ENCODE measurements at regions not wholly inside any gene's neighbourhood (a gene's known extent, or its start where the extent isn't known, plus 50 kb on each side); places are given as distances from the start of the nearest gene placed in this dataset.
"Not testable (repeated sequence)": the region's sequence is repeated elsewhere in the genome, so short reads cannot be mapped to it uniquely, and the experiment has no call there.

GRCh38 chr6:164097551-164098398 lies 683.3 kb downstream of the QKI start:
- Histone ChIP-seq H3K4me1 (peaks cover 22% of the 10 kb centered on the region), H3K36me3 (no peaks in the 10 kb centered on the region), H3K27me3 (no peaks in the 10 kb centered on the region), H3K27ac (no peak overlapping the region), H3K4me3 (no peak overlapping the region), H3K9me3 (replicated peaks) (no peaks in the 10 kb centered on the region)
- DNase-seq: peak in 1 of 2 experiments; percentile 38

- H3K27ac ChIP-seq: no peak overlapping the region
- H3K4me1 ChIP-seq: peaks cover 15% of the 10 kb centered on the region
- H3K36me3 ChIP-seq: no peaks in the 10 kb centered on the region
- H3K4me3 ChIP-seq: no peak overlapping the region
- H3K27me3 ChIP-seq: no peaks in the 10 kb centered on the region
- no peaks in the 10 kb centered on the region for H3K9me3 ChIP-seq (replicated peaks)
- no peak for DNase-seq
These were observed 682.5 kb downstream of the QKI start for GRCh38 chr6:164097056-164097455.

DNA sequence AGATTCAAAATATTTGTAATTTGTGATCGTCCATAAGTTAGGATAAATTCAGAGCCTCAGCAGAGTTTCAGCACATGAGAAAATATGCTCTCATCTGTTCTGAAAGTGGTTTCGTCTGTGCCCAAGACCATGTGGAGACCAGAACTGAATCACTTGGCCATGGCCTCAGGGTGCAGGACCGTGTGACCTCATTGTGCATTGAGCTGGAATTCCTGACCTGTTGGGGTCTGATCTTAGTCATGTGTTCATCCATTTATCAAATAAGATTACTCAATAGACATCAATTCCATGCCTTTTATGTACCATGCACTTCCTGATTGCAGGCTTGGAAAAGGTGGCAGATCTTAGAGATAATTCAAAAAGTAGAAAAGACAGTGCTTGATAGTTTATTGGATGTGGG lies 680.5 kb downstream of the QKI start:
- no peak for DNase-seq
- H3K36me3 ChIP-seq: no peaks in the 10 kb centered on the region
- no peak overlapping the region for H3K4me3 ChIP-seq

DNA sequence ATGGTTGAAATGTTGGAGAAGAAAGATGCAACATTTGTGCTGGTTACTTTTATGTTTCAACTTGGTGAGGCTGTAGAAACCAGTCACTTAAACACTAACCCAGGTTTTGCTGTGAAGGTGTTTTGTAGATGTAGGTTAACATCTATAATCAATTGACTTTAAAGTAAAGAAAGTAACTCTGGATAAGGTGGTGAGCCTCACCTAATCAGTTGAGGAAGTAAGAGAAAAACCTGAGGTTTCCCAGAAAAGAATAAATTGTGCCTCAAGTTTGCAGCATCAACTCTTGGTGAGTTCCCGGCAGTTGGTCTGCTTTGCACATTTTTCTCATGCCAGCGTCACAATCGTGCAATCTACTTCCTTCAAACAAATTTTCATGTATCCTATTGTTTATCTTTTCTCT lies 673.4 kb downstream of the QKI start:
- H3K36me3 ChIP-seq: no peaks in the 10 kb centered on the region
- DNase-seq: no peak
- H3K27me3 ChIP-seq: no peaks in the 10 kb centered on the region
- H3K4me3 ChIP-seq: no peak overlapping the region
- peaks cover 15% of the 10 kb centered on the region for H3K4me1 ChIP-seq
- no peaks in the 10 kb centered on the region for H3K9me3 ChIP-seq (replicated peaks)
- H3K27ac ChIP-seq: no peak overlapping the region

More for the DNA sequence above, 680.5 kb downstream of the QKI start:
- Histone ChIP-seq H3K4me1 (peaks cover 14% of the 10 kb centered on the region), H3K27ac (no peak overlapping the region), H3K27me3 (no peaks in the 10 kb centered on the region), H3K9me3 (replicated peaks) (no peaks in the 10 kb centered on the region)

DNA sequence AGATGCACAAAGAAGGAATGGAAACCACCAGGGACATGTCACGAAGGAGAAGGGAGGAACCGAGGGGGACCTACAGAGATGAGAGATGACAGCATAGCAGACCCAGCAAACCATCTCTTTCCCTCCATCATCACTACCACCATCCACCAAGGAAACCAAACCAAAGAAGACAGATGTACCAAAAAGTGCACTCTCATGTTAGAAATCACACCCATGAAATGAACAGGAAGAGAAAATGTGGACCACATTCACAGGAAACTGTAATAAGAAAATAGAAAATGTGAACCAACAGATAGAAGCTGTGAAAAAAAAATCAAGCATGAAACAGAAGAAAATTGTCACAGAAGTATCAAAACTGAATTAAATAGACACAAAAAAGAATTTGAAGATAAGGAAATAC lies 672.7 kb downstream of the QKI start:
- Histone ChIP-seq H3K36me3 (no peaks in the 10 kb centered on the region), H3K4me1 (peaks cover 15% of the 10 kb centered on the region), H3K27ac (no peak overlapping the region), H3K4me3 (no peak overlapping the region), H3K9me3 (replicated peaks) (no peaks in the 10 kb centered on the region), H3K27me3 (no peaks in the 10 kb centered on the region)
- DNase-seq: no peak

- peak; percentile 68 to 79 for DNase-seq
- Histone ChIP-seq H3K27me3 (no peaks in the 10 kb centered on the region), H3K9me3 (replicated peaks) (no peaks in the 10 kb centered on the region), H3K4me3 (peak overlapping the region; percentile 54), H3K27ac (peak overlapping the region; percentile 91), H3K4me1 (peaks cover 15% of the 10 kb centered on the region), H3K36me3 (no peaks in the 10 kb centered on the region)
These were observed 671.8 kb downstream of the QKI start for GRCh38 chr6:164086076-164086887.

DNA sequence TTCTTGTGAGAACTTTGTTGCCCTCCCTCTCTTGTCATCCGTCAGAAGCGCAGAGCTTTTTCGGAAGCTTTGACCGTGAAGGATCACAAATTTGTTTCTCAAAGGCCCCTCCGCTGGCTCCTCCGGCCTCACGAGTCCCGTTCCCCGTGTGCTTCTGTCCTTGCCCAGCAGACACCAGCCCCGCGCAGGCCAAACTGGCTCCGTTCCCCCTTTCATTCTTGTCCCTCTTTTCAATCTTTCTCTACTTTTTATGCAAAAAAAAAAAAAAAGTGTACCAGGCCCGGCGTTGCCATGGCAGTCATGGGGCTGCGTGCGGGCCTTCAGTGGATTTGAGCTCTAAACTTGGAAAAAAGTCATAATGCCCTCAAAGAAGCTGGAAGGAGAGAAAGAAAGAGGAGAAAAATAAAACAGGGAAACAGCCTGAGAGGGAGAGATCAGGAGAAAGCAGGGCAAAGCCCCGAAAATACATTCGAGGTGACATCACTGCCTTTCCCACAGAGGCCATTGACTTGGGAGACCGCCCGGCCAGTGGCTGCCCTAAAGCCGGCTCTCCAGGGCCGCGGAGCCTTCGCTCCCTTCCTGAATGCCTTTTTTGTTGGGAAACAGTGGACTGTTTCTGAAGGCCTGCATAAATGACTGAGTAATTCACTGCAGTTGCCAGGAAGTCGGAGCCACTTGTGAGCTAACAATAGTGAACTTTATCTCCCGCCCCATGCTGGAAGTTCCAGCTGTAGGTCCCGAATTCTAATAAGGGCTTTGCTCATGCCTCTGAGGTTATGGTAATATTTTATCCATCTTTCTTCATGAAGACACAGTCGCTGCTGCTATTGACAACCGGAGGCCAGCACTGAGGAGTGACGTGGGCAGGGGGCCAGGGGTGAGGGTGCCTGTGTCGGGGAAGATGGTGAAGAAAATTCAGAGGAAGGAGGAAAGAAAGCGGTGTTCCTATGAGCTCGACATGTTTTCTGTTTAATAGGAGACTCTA lies 670.9 kb downstream of the QKI start:
- Histone ChIP-seq H3K36me3 (no peaks in the 10 kb centered on the region), H3K27ac (peak overlapping the region; percentile 91), H3K4me1 (peaks cover 15% of the 10 kb centered on the region), H3K4me3 (peak overlapping the region; percentile 54), H3K9me3 (replicated peaks) (no peaks in the 10 kb centered on the region), H3K27me3 (no peaks in the 10 kb centered on the region)
- DNase-seq: peak; percentile 93 to 97

- H3K9me3 ChIP-seq (replicated peaks): no peaks in the 10 kb centered on the region
- no peaks in the 10 kb centered on the region; the same call in 1 of the 2 replicates for H3K4me1 ChIP-seq
- DNase-seq: no peak
- H3K27me3 ChIP-seq: no peaks in the 10 kb centered on the region
- H3K4me3 ChIP-seq: no peak overlapping the region
- no peak overlapping the region for H3K27ac ChIP-seq
- no peaks in the 10 kb centered on the region for H3K36me3 ChIP-seq
These were observed 664.7 kb downstream of the QKI start for GRCh38 chr6:164079275-164079600.

DNA sequence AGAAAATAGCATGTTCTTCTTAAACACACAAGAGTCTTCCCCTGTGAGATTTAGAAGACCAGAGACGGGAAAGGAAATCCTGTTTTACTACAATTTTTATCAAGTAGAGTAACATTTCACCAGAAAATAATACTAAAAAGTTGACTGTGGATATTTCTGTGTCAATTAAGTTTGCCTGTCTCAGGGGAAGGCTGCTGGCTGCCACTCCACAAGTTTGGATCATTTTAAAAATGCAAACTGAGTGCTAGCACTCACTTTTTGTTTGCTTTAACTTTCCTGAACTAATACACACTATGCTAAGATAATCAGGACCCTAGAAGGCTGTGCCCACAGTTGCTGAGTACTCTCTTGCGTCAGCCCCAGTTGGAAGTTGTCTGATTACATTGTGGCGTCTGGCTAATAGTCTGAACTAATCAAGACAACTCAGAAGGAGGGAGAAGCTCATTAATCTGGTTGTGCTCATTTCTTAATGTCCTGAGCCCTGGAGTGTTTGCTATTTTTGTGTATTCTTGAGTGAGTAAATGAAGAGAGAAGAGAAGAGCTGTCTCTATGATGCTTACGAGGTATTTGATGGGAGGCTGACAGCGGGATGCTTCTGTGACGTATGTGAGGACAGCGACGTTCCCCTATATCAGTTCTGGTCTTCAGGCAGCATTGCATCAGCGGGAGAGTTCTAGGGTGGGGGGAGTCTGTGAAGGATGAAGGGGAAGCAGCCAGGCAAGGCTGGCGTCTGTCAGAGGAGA lies 664.2 kb downstream of the QKI start:
- no peaks in the 10 kb centered on the region for H3K9me3 ChIP-seq (replicated peaks)

DNA sequence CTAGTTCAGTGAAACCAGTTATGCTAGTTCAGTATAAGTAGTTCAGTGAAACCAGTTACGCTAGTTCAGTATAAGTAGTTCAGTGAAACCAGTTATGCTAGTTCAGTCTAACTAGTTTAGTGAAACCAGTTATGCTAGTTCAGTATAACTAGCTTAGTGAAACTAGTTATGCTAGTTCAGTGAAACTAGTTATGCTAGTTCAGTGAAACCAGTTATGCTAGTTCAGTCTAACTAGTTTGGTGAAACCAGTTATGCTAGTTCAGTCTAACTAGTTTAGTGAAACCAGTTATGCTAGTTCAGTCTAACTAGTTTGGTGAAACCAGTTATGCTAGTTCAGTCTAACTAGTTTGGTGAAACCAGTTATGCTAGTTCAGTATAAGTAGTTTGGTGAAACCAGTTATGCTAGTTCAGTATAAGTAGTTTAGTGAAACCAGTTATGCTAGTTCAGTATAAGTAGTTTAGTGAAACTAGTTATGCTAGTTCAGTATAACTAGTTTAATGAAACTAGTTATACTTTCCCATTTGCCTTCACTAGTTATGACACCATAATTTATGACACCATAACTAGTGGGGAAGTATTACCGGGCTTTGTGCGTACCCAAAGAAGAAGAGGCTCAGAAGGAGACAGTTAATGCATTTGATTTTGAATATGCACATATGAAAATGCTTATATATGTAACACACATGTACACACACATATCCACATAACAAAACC lies 662.5 kb downstream of the QKI start:
- not testable (repeated sequence) for H3K9me3 ChIP-seq (replicated peaks); H3K27ac ChIP-seq; H3K27me3 ChIP-seq; H3K4me1 ChIP-seq; H3K4me3 ChIP-seq; DNase-seq; H3K36me3 ChIP-seq

More for the DNA sequence above, 664.2 kb downstream of the QKI start:
- no peaks in the 10 kb centered on the region for H3K27me3 ChIP-seq
- H3K4me3 ChIP-seq: no peak overlapping the region
- DNase-seq: no peak
- no peaks in the 10 kb centered on the region for H3K36me3 ChIP-seq
- no peaks in the 10 kb centered on the region for H3K4me1 ChIP-seq
- no peak overlapping the region for H3K27ac ChIP-seq

DNA sequence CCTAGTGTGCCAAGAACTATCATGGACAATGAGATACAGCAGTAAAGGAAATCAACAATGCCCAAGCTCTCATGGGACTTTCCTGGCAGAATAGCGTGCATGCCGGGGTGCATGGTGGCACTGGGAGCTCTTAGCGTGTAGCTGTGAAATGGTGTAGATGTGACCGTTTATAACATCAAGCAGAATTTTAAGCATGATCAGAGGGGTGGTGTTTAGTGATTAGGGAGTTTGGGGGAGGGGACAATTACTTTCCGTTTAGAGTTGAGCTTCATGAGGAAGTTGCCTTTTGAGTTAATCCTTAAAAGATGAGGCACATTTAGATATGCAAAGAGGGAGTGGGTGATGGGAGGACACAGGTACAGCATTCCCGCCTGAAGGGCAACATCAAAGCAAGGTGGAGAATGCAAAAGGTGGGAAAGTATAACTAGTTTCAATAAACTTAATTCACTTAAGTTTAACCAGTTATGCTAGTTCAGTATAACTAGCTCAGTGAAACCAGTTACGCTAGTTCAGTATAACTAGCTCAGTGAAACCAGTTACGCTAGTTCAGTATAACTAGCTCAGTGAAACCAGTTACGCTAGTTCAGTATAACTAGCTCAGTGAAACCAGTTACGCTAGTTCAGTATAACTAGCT lies 661.6 kb downstream of the QKI start:
- H3K27me3 ChIP-seq: no peaks in the 10 kb centered on the region
- H3K9me3 ChIP-seq (replicated peaks): peaks cover 5% of the 10 kb centered on the region; the same call in 1 of the 2 replicates
- DNase-seq: no peak
- H3K4me1 ChIP-seq: no peaks in the 10 kb centered on the region
- no peak overlapping the region for H3K4me3 ChIP-seq
- no peaks in the 10 kb centered on the region for H3K36me3 ChIP-seq
- H3K27ac ChIP-seq: no peak overlapping the region

DNA sequence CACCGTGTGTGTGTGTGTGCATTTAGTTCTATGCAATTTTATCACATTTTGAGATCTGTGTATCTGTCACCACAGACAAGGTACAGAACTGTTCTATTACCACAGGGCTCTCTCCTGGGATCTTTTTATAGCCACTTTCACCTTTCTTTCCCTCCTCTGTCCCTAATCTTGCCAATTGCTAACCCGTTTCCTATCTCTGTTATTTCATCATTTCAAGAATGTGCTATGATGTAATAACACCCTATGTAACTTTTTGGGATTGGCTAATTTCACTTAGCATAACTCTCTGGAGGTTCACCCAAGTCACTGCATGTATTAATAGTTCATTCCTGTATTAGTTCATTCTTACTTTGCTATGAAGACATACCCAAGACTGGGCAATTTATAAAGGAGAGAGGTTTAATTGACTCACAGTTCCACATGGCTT lies 657.7 kb downstream of the QKI start:
- Histone ChIP-seq H3K4me1 (peaks cover 17% of the 10 kb centered on the region), H3K36me3 (no peaks in the 10 kb centered on the region), H3K27me3 (no peaks in the 10 kb centered on the region), H3K4me3 (no peak overlapping the region), H3K27ac (no peak overlapping the region), H3K9me3 (replicated peaks) (peaks cover 5% of the 10 kb centered on the region; the same call in 1 of the 2 replicates)
- DNase-seq: no peak

GRCh38 chr6:164069350-164069990 lies 655.0 kb downstream of the QKI start:
- Histone ChIP-seq H3K36me3 (no peaks in the 10 kb centered on the region), H3K4me1 (peaks cover 17% of the 10 kb centered on the region), H3K27ac (peak overlapping the region; percentile 67), H3K27me3 (no peaks in the 10 kb centered on the region), H3K9me3 (replicated peaks) (peaks cover 5% of the 10 kb centered on the region; the same call in 1 of the 2 replicates), H3K4me3 (peak overlapping the region; percentile 23)
- DNase-seq: peak; percentile 92 to 94
